DOHH2 (cell line): ENCODE measurements at regions not wholly inside any gene's neighbourhood (a gene's known extent, or its start where the extent isn't known, plus 50 kb on each side); places are given as distances from the start of the nearest gene placed in this dataset.

Experiments used
- H3F3A ChIP-seq: fragments of 200-600 bp; sonication (generic), shearing (Covaris generic); 2 replicates; pipeline ENCODE4 v1.6.0; 2016; ENCODE audit warnings: antibody characterized with exemption, mild to moderate bottlenecking; ENCODE audit not compliant: control insufficient read depth, insufficient read depth
- H3K27ac ChIP-seq: fragments of 200-600 bp; sonication (generic); 2 replicates; pipeline ENCODE4 v1.5.1; 2014; ENCODE audit warnings: low read depth, mild to moderate bottlenecking, low read length, moderate library complexity
- H3K27me3 ChIP-seq: fragments of 200-600 bp; sonication (generic); 2 replicates; pipeline ENCODE4 v1.6.1; 2014; ENCODE audit warnings: mild to moderate bottlenecking, low read length, mixed read lengths; ENCODE audit not compliant: control insufficient read depth
- H3K36me3 ChIP-seq: fragments of 200-600 bp; sonication (generic); 2 replicates; pipeline ENCODE4 v1.6.1; 2014; ENCODE audit warnings: mild to moderate bottlenecking, low read length, moderate library complexity, mixed read lengths; ENCODE audit not compliant: control insufficient read depth
- H3K4me1 ChIP-seq: fragments of 200-600 bp; sonication (generic); 2 replicates; pipeline ENCODE4 v1.6.1; 2014; ENCODE audit warnings: mild to moderate bottlenecking, low read length, mixed read lengths; ENCODE audit not compliant: control insufficient read depth
- H3K4me2 ChIP-seq: fragments of 200-600 bp; sonication (generic); 2 replicates; pipeline ENCODE4 v1.6.0; 2014; ENCODE audit warnings: mild to moderate bottlenecking, low read length, moderate library complexity
- H3K4me3 ChIP-seq: fragments of 200-600 bp; sonication (generic); 2 replicates; pipeline ENCODE4 v1.5.1; 2014; ENCODE audit warnings: mild to moderate bottlenecking, low read length, mixed read lengths
- H3K79me2 ChIP-seq: fragments of 200-600 bp; sonication (generic); 2 replicates; pipeline ENCODE4 v1.6.1; 2014; ENCODE audit warnings: mild to moderate bottlenecking, low read length, mixed read lengths; ENCODE audit not compliant: control insufficient read depth
- H3K9me2 ChIP-seq: fragments of 200-600 bp; sonication (generic); replicated peaks from 2 replicates; pipeline ENCODE4 v1.6.1; 2014; ENCODE audit warnings: mild to moderate bottlenecking, low read length, mixed read lengths; ENCODE audit not compliant: control insufficient read depth
- H3K9me3 ChIP-seq: fragments of 200-600 bp; sonication (generic); 2 replicates; pipeline ENCODE4 v1.6.1; 2014; ENCODE audit warnings: antibody characterized with exemption, low read length, mixed read lengths; ENCODE audit not compliant: control insufficient read depth, insufficient read depth
- H4K20me1 ChIP-seq: fragments of 200-600 bp; sonication (generic); 2 replicates; pipeline ENCODE4 v1.6.0; 2014; ENCODE audit warnings: low read depth, mild to moderate bottlenecking, antibody characterized with exemption, low read length, moderate library complexity; ENCODE audit not compliant: control insufficient read depth, insufficient read depth
- EZH2phosphoT487 ChIP-seq: fragments of 200-600 bp; sonication (generic); IDR thresholded peaks from 2 replicates; pipeline ENCODE4 v1.6.1; 2017; ENCODE audit warnings: borderline replicate concordance, mild to moderate bottlenecking, antibody characterized with exemption, low read length, moderate library complexity, mixed read lengths
- TF ChIP-seq, protein P1 (sequence below): fragments of 200-600 bp; sonication (generic); IDR thresholded peaks from one replicate; pipeline ENCODE4 v1.5.1; 2014; ENCODE audit warnings: antibody characterized with exemption, mild to moderate bottlenecking, low read depth, low read length; ENCODE audit not compliant: poor library complexity, severe bottlenecking

DNA sequence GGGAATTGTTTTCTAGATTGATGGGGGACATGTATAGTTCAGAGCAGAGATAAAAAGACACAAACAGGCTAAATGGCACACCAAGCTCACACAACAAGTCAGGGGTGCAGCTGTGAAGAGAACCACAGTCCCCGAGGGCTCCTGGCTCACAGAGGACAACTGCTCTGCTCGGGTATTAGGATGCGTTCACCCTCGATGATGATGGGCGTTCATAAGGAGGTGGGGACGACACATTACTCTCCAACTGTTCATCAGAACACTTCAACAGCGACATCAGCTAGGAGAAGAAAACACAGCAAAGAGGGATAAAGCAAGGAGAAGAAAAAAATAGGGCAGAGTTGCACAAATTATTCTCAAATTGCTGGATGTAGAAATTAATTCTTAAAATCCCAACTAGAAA lies 174.8 kb upstream of the RREB1 start:
- Histone ChIP-seq H3K79me2 (no peaks in the 10 kb centered on the region), H4K20me1 (no peaks in the 10 kb centered on the region), H3K9me2 (no peaks in the 10 kb centered on the region), H3K36me3 (no peaks in the 10 kb centered on the region), H3K4me2 (no peak overlapping the region), H3K27ac (no peak overlapping the region), H3F3A (no peaks in the 10 kb centered on the region), H3K4me3 (no peak overlapping the region), H3K4me1 (no peaks in the 10 kb centered on the region), H3K27me3 (no peaks in the 10 kb centered on the region), H3K9me3 (no peaks in the 10 kb centered on the region)
- TF ChIP-seq, protein P1, sequence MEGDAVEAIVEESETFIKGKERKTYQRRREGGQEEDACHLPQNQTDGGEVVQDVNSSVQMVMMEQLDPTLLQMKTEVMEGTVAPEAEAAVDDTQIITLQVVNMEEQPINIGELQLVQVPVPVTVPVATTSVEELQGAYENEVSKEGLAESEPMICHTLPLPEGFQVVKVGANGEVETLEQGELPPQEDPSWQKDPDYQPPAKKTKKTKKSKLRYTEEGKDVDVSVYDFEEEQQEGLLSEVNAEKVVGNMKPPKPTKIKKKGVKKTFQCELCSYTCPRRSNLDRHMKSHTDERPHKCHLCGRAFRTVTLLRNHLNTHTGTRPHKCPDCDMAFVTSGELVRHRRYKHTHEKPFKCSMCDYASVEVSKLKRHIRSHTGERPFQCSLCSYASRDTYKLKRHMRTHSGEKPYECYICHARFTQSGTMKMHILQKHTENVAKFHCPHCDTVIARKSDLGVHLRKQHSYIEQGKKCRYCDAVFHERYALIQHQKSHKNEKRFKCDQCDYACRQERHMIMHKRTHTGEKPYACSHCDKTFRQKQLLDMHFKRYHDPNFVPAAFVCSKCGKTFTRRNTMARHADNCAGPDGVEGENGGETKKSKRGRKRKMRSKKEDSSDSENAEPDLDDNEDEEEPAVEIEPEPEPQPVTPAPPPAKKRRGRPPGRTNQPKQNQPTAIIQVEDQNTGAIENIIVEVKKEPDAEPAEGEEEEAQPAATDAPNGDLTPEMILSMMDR, result no peak
- TF ChIP-seq EZH2phosphoT487, result no peak

DNA sequence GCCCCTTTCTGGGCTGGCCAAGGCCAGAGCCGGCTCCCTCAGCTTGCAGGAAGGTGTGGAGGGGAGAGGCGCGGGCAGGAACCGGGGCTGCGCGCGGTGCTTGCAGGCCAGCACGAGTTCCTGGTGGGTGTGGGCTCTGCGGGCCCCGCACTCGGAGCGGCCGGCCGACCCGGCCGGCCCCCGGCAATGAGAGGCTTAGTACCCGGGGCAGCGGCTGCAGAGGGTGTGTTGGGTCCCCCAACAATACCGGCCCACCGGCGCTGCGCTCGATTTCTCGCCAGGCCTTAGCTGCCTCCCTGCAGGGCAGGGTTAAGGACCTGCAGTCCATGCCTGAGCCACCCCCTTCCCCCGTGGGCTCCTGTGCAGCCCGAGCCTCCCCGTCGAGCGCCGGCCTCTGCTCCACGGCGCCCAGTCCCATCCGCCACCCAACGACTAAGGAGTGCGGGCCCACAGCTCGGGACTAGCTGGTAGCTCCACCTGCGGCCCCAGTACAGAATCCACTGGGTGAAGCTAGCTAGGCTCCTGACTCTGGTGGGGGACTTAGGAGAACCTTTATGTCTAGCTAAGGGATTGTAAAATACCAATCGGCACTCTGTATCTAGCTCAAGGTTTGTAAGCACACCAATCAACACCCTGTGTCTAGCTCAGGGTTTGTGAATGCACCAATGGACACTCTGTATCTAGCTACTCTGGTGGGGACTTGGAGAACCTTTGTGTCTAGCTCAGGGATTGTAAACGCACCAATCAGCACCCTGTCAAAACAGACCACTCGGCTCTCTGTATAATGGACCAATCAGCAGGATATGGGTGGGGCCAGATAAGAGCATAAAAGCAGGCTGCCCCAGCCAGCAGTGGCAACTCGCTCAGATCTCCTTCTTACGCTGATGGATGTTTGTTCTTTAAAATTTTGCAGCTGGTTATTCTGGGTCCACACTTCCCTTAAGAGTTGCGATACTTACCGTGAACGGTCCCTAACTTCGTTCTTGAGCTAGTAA lies 167.4 kb upstream of the RREB1 start:
- H4K20me1 ChIP-seq, result no peaks in the 10 kb centered on the region
- no peaks in the 10 kb centered on the region for H3K79me2 ChIP-seq
- H3K4me1 ChIP-seq, result no peaks in the 10 kb centered on the region
- H3K36me3 ChIP-seq, result no peaks in the 10 kb centered on the region
- no peaks in the 10 kb centered on the region for H3K9me3 ChIP-seq
- TF ChIP-seq, protein P1, result no peak
- TF ChIP-seq EZH2phosphoT487, result no peak
- no peak overlapping the region for H3K4me2 ChIP-seq
- no peak overlapping the region for H3K4me3 ChIP-seq
- no peaks in the 10 kb centered on the region for H3F3A ChIP-seq
- no peaks in the 10 kb centered on the region for H3K27me3 ChIP-seq
- no peaks in the 10 kb centered on the region for H3K9me2 ChIP-seq
- H3K27ac ChIP-seq, result no peak overlapping the region

DNA sequence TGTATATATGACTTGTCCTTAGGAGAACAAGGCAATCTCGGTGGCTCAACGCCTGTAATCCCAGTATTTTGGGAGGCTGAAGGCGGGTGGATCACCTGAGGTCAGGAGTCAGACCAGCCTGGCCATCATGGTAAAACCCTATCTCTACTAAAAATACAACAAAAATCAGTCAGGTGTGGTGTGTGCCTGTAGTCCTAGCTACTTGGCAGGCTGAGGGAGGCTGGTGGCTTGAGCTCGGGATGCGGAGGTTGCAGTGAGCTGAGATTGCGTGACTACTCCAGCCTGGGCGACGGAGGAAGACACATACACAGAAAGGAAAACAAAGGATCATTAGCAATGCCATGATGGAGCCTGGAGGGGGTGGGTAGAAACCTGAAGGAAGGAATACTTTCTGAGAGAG lies 166.6 kb upstream of the RREB1 start:
- Histone ChIP-seq H3K79me2 (no peaks in the 10 kb centered on the region), H4K20me1 (no peaks in the 10 kb centered on the region), H3K9me3 (no peaks in the 10 kb centered on the region), H3K4me2 (no peak overlapping the region), H3K4me1 (no peaks in the 10 kb centered on the region), H3K27me3 (no peaks in the 10 kb centered on the region), H3K27ac (no peak overlapping the region), H3K4me3 (no peak overlapping the region), H3K36me3 (no peaks in the 10 kb centered on the region), H3F3A (no peaks in the 10 kb centered on the region), H3K9me2 (no peaks in the 10 kb centered on the region)
- TF ChIP-seq, protein P1, result no peak
- no peak for TF ChIP-seq EZH2phosphoT487
